ENCODE measurements at regions not wholly inside any gene's neighbourhood (a gene's known extent, or its start where the extent isn't known, plus 50 kb on each side); places are given as distances from the start of the nearest gene placed in this dataset.

DNA sequence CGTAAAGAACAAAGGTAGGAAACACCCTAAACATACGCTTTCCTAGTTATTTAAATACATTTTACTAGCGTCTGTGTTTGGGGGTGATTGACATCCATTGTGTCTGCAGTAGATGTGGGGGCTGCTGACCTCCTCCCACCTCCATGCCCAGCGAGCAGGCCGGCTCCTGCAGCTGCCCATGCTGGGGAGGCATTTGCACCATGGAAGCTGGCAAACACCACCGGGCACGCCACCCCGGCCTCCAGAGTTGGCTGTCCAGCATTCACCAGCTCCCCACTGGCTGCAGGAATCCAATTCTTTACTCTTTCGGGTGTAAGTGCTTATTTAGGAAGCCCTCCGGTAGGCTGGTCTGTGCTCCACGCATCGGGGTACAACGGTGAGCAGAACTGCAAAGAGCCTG, 115.4 kb upstream of the USP29 start:
- no peak overlapping the region for H3K9ac ChIP-seq (ENCODE audit: low read length)
- H3K9me3 ChIP-seq (ENCODE audit: low read length): no peaks in the 10 kb centered on the region; the same call in 1 of the 2 replicates
- no peak overlapping the region for H2AFZ ChIP-seq (ENCODE audit: low read length)
- no peaks in the 10 kb centered on the region for H3K79me2 ChIP-seq (ENCODE audit: low read length)
- no peaks in the 10 kb centered on the region for H3K27me3 ChIP-seq (ENCODE audit: low read length)
- H3K4me1 ChIP-seq (ENCODE audit: low read length): no peaks in the 10 kb centered on the region
- no peak overlapping the region for H3K4me2 ChIP-seq (ENCODE audit: low read depth, low read length, poor library complexity, severe bottlenecking)
- H3K27ac ChIP-seq (ENCODE audit: low read length): no peak overlapping the region
- H3K9me2 ChIP-seq (replicated peaks; ENCODE audit: insufficient read depth, low read length): no peaks in the 10 kb centered on the region
- H3K36me3 ChIP-seq (ENCODE audit: insufficient read depth, low read length): no peaks in the 10 kb centered on the region
- no peaks in the 10 kb centered on the region for H4K20me1 ChIP-seq (ENCODE audit: insufficient read depth, low read depth, low read length)
- DNase-seq: no peak
- no peak overlapping the region for H3K4me3 ChIP-seq (ENCODE audit: low read length)

GRCh38 chr19:57008432-57008831, 111.4 kb upstream of the USP29 start:
- Histone ChIP-seq H3K4me2 (ENCODE audit: low read depth, low read length, poor library complexity, severe bottlenecking) (no peak overlapping the region), H3K4me3 (ENCODE audit: low read length) (no peak overlapping the region), H3K27ac (ENCODE audit: low read length) (no peak overlapping the region), H4K20me1 (ENCODE audit: insufficient read depth, low read depth, low read length) (no peaks in the 10 kb centered on the region), H3K9me3 (ENCODE audit: low read length) (peaks cover 4% of the 10 kb centered on the region; the same call in 1 of the 2 replicates), H3K27me3 (ENCODE audit: low read length) (no peaks in the 10 kb centered on the region), H3K4me1 (ENCODE audit: low read length) (no peaks in the 10 kb centered on the region), H2AFZ (ENCODE audit: low read length) (no peak overlapping the region), H3K36me3 (ENCODE audit: insufficient read depth, low read length) (no peaks in the 10 kb centered on the region), H3K9me2 (replicated peaks; ENCODE audit: insufficient read depth, low read length) (no peaks in the 10 kb centered on the region), H3K79me2 (ENCODE audit: low read length) (no peaks in the 10 kb centered on the region), H3K9ac (ENCODE audit: low read length) (no peak overlapping the region)
- DNase-seq: no peak

DNA sequence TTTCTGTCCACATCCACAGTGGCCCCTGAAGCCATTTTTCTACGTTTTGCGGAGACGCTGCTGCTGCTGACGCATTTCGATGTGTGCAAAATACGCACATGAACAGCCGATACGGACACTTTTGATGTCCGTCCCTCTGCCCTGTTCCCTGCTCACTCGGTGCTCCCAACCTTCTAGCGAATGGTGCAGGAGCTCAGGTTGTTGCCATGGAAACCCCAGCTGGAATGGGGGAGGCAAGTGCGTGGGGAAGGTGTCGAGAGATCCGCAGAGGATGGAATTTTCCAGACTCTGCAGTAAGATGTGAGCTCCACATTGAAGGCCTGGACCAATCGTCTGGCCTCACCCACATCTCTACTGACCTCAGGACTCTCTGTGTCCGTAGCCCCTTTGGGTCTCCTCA, 109.2 kb upstream of the USP29 start:
- H4K20me1 ChIP-seq (ENCODE audit: insufficient read depth, low read depth, low read length): no peaks in the 10 kb centered on the region
- H3K79me2 ChIP-seq (ENCODE audit: low read length): no peaks in the 10 kb centered on the region
- H3K4me1 ChIP-seq (ENCODE audit: low read length): no peaks in the 10 kb centered on the region
- no peaks in the 10 kb centered on the region for H3K9me2 ChIP-seq (replicated peaks; ENCODE audit: insufficient read depth, low read length)
- H3K27ac ChIP-seq (ENCODE audit: low read length): no peak overlapping the region
- no peak overlapping the region for H3K4me2 ChIP-seq (ENCODE audit: low read depth, low read length, poor library complexity, severe bottlenecking)
- no peaks in the 10 kb centered on the region for H3K27me3 ChIP-seq (ENCODE audit: low read length)
- DNase-seq: no peak
- no peak overlapping the region for H3K4me3 ChIP-seq (ENCODE audit: low read length)
- no peaks in the 10 kb centered on the region for H3K36me3 ChIP-seq (ENCODE audit: insufficient read depth, low read length)
- no peak overlapping the region for H3K9ac ChIP-seq (ENCODE audit: low read length)
- H2AFZ ChIP-seq (ENCODE audit: low read length): no peak overlapping the region
- H3K9me3 ChIP-seq (ENCODE audit: low read length): peaks cover 12% of the 10 kb centered on the region; the same call in 1 of the 2 replicates

DNA sequence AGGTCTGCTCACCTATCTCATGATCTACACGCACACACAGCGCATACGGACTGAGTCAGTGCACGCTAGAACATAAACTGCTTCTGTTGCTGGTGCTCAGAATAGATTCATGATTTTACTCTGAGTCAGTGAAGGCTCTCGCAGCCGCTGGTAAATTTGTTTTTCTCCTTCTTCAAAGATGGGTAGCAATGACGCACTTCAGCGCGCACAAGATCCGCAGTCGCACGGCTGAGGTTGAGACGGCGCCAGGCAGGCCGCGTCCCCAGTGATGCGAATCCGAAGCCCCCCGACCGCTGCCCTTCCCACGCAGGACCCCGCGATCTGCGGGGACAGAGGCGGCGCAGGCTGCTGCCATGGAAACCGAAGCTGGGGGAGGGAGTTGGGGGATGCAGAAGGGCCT, 103.7 kb upstream of the USP29 start:
- H3K79me2 ChIP-seq (ENCODE audit: low read length): no peaks in the 10 kb centered on the region
- H3K4me2 ChIP-seq (ENCODE audit: low read depth, low read length, poor library complexity, severe bottlenecking): no peak overlapping the region
- no peaks in the 10 kb centered on the region for H4K20me1 ChIP-seq (ENCODE audit: insufficient read depth, low read depth, low read length)
- no peak overlapping the region for H3K27ac ChIP-seq (ENCODE audit: low read length)
- H3K4me1 ChIP-seq (ENCODE audit: low read length): no peaks in the 10 kb centered on the region
- H2AFZ ChIP-seq (ENCODE audit: low read length): no peak overlapping the region
- H3K27me3 ChIP-seq (ENCODE audit: low read length): peaks cover 2% of the 10 kb centered on the region; the same call in 1 of the 2 replicates
- no peak overlapping the region for H3K4me3 ChIP-seq (ENCODE audit: low read length)
- H3K9me3 ChIP-seq (ENCODE audit: low read length): peaks cover 12% of the 10 kb centered on the region; the same call in 1 of the 2 replicates
- H3K36me3 ChIP-seq (ENCODE audit: insufficient read depth, low read length): no peaks in the 10 kb centered on the region
- H3K9ac ChIP-seq (ENCODE audit: low read length): no peak overlapping the region
- no peaks in the 10 kb centered on the region for H3K9me2 ChIP-seq (replicated peaks; ENCODE audit: insufficient read depth, low read length)
- DNase-seq: no peak

GRCh38 chr19:57016491-57016890, 103.3 kb upstream of the USP29 start:
- Histone ChIP-seq H3K27ac (ENCODE audit: low read length) (no peak overlapping the region), H3K9me2 (replicated peaks; ENCODE audit: insufficient read depth, low read length) (no peaks in the 10 kb centered on the region), H3K4me3 (ENCODE audit: low read length) (no peak overlapping the region), H3K27me3 (ENCODE audit: low read length) (peaks cover 3% of the 10 kb centered on the region; the same call in 1 of the 2 replicates), H2AFZ (ENCODE audit: low read length) (no peak overlapping the region), H3K9ac (ENCODE audit: low read length) (no peak overlapping the region), H3K4me2 (ENCODE audit: low read depth, low read length, poor library complexity, severe bottlenecking) (no peak overlapping the region), H3K9me3 (ENCODE audit: low read length) (peaks cover 12% of the 10 kb centered on the region; the same call in 1 of the 2 replicates), H3K4me1 (ENCODE audit: low read length) (no peaks in the 10 kb centered on the region), H3K79me2 (ENCODE audit: low read length) (no peaks in the 10 kb centered on the region), H3K36me3 (ENCODE audit: insufficient read depth, low read length) (no peaks in the 10 kb centered on the region), H4K20me1 (ENCODE audit: insufficient read depth, low read depth, low read length) (no peaks in the 10 kb centered on the region)
- no peak for DNase-seq

GRCh38 chr19:57025491-57025890, 94.3 kb upstream of the USP29 start:
- no peaks in the 10 kb centered on the region for H3K36me3 ChIP-seq (ENCODE audit: insufficient read depth, low read length)

DNA sequence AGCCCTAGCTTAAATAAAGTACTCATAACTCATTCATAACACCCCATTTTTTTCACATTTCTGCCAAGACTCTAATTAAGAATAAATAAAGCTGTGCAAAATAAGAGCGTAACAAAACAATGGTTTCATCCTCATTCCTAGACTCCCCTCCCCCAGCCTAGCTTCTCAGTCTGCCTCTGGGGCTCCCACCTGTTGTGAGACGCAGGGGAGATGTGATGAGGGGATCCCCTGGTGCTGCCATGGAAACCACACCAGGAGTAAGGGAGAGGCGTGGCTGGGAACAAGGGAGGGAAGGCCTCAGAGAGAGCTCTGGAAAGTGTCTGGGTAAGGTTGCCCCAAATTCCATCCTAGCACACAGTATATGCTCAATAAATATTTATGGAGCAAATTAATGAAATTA, 93.3 kb upstream of the USP29 start:
- Histone ChIP-seq H3K4me1 (ENCODE audit: low read length) (no peaks in the 10 kb centered on the region), H2AFZ (ENCODE audit: low read length) (no peak overlapping the region), H3K79me2 (ENCODE audit: low read length) (no peaks in the 10 kb centered on the region), H3K4me3 (ENCODE audit: low read length) (no peak overlapping the region), H3K27ac (ENCODE audit: low read length) (no peak overlapping the region), H3K9ac (ENCODE audit: low read length) (no peak overlapping the region), H3K36me3 (ENCODE audit: insufficient read depth, low read length) (no peaks in the 10 kb centered on the region), H3K9me2 (replicated peaks; ENCODE audit: insufficient read depth, low read length) (no peaks in the 10 kb centered on the region), H3K4me2 (ENCODE audit: low read depth, low read length, poor library complexity, severe bottlenecking) (no peak overlapping the region), H4K20me1 (ENCODE audit: insufficient read depth, low read depth, low read length) (no peaks in the 10 kb centered on the region), H3K27me3 (ENCODE audit: low read length) (no peaks in the 10 kb centered on the region), H3K9me3 (ENCODE audit: low read length) (peaks cover 10% of the 10 kb centered on the region)
- DNase-seq: no peak

More at GRCh38 chr19:57025491-57025890, 94.3 kb upstream of the USP29 start:
- Histone ChIP-seq H3K9ac (ENCODE audit: low read length) (no peak overlapping the region), H3K9me2 (replicated peaks; ENCODE audit: insufficient read depth, low read length) (no peaks in the 10 kb centered on the region), H3K4me2 (ENCODE audit: low read depth, low read length, poor library complexity, severe bottlenecking) (no peak overlapping the region), H3K9me3 (ENCODE audit: low read length) (peaks cover 10% of the 10 kb centered on the region), H3K79me2 (ENCODE audit: low read length) (no peaks in the 10 kb centered on the region), H3K4me3 (ENCODE audit: low read length) (no peak overlapping the region), H3K27me3 (ENCODE audit: low read length) (peaks cover 3% of the 10 kb centered on the region; the same call in 1 of the 2 replicates), H2AFZ (ENCODE audit: low read length) (no peak overlapping the region), H3K4me1 (ENCODE audit: low read length) (no peaks in the 10 kb centered on the region), H3K27ac (ENCODE audit: low read length) (no peak overlapping the region), H4K20me1 (ENCODE audit: insufficient read depth, low read depth, low read length) (no peaks in the 10 kb centered on the region)
- no peak for DNase-seq

DNA sequence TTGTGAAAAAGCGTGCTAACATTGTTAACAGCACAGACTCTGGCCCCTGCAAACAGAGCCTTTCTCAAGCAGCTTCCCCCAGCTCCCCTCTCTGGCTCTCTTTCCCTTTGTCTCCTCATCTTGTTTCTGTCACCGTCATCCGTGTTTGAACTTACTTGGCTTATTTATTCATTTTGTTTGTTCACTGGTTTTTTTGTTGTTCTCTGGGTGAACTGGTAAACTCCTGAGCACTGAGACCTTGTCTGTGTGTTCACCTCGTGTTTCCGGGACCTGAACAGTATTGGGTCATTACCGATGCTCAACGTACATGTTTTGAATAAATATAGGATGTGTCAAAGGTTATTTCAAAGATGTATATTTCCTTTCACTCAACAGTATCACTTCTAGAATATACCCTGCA, 92.4 kb upstream of the USP29 start:
- H3K36me3 ChIP-seq (ENCODE audit: insufficient read depth, low read length): no peaks in the 10 kb centered on the region
- H3K9ac ChIP-seq (ENCODE audit: low read length): no peak overlapping the region
- H3K4me2 ChIP-seq (ENCODE audit: low read depth, low read length, poor library complexity, severe bottlenecking): no peak overlapping the region
- no peaks in the 10 kb centered on the region for H3K79me2 ChIP-seq (ENCODE audit: low read length)
- H2AFZ ChIP-seq (ENCODE audit: low read length): no peak overlapping the region
- H3K9me3 ChIP-seq (ENCODE audit: low read length): peaks cover 10% of the 10 kb centered on the region
- no peak overlapping the region for H3K4me3 ChIP-seq (ENCODE audit: low read length)
- no peaks in the 10 kb centered on the region for H3K9me2 ChIP-seq (replicated peaks; ENCODE audit: insufficient read depth, low read length)
- H3K27me3 ChIP-seq (ENCODE audit: low read length): no peaks in the 10 kb centered on the region
- no peaks in the 10 kb centered on the region for H3K4me1 ChIP-seq (ENCODE audit: low read length)
- DNase-seq: no peak
- H4K20me1 ChIP-seq (ENCODE audit: insufficient read depth, low read depth, low read length): no peaks in the 10 kb centered on the region
- H3K27ac ChIP-seq (ENCODE audit: low read length): no peak overlapping the region
